ENCODE measurements at regions not wholly inside any gene's neighbourhood (a gene's known extent, or its start where the extent isn't known, plus 50 kb on each side); places are given as distances from the start of the nearest gene placed in this dataset.

GRCh38 chr12:118748478-118749380, 232.6 kb upstream of the SRRM4 start:
- Histone ChIP-seq H3K27ac (ENCODE audit: low read depth in 1 of 2, low read length in 1 of 2) (no peak overlapping the region), H3K27me3 (ENCODE audit: control insufficient read depth in 3 of 3, insufficient read depth in 3 of 3, low read length in 2 of 3) (no peaks in the 10 kb centered on the region), H3K9me3 (ENCODE audit: control insufficient read depth in 4 of 4, insufficient read depth in 3 of 4, low read length in 3 of 4) (peaks cover 0 to 6% (median 1%) of the 10 kb centered on the region in 4 donors), H3K4me3 (no peak overlapping the region), H3K4me1 (ENCODE audit: control insufficient read depth in 5 of 5, insufficient read depth in 5 of 5, low read length in 5 of 5) (no peaks in the 10 kb centered on the region), H3K36me3 (ENCODE audit: control insufficient read depth in 4 of 4, insufficient read depth in 4 of 4, low read length in 4 of 4) (no peaks in the 10 kb centered on the region), H3K9ac (ENCODE audit: insufficient read depth in 1 of 2, low read length in 2 of 2) (no peak overlapping the region)
- no peak for ATAC-seq (ENCODE audit: insufficient read depth, low FRiP score)
- WGBS, 2 donors, result 85 to 94% methylated on average over 7 of the region's 7 CpGs
- TF ChIP-seq, protein P1, sequence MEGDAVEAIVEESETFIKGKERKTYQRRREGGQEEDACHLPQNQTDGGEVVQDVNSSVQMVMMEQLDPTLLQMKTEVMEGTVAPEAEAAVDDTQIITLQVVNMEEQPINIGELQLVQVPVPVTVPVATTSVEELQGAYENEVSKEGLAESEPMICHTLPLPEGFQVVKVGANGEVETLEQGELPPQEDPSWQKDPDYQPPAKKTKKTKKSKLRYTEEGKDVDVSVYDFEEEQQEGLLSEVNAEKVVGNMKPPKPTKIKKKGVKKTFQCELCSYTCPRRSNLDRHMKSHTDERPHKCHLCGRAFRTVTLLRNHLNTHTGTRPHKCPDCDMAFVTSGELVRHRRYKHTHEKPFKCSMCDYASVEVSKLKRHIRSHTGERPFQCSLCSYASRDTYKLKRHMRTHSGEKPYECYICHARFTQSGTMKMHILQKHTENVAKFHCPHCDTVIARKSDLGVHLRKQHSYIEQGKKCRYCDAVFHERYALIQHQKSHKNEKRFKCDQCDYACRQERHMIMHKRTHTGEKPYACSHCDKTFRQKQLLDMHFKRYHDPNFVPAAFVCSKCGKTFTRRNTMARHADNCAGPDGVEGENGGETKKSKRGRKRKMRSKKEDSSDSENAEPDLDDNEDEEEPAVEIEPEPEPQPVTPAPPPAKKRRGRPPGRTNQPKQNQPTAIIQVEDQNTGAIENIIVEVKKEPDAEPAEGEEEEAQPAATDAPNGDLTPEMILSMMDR (IDR thresholded peaks at IDR 0.05; ENCODE audit: control extremely low read depth, extremely low read depth), result no peak
- no peak for DNase-seq

DNA sequence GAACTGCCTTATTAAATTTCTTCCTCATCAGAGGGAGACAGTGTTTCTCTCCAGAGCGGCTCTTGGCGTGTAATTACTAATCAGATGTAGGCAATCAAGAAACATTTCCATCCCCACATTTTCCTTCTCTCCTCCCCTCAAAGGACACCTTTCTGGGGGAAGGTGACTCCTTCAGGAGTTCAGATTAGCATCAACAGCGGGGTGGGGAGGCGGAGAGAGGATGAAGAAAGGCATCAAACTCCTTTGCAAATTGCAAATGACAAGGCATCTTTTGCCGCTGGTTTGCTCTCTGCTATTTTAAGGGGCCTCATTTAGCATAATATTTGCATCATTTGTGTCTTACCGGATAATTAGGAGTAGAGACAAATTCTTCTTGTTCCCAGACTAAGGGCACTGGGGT, 231.7 kb upstream of the SRRM4 start:
- Histone ChIP-seq H3K9me3 (ENCODE audit: control insufficient read depth in 4 of 4, insufficient read depth in 3 of 4, low read length in 3 of 4) (peaks cover 0 to 6% (median 1%) of the 10 kb centered on the region in 4 donors), H3K27ac (ENCODE audit: low read depth in 1 of 2, low read length in 1 of 2) (no peak overlapping the region), H3K4me3 (no peak overlapping the region), H3K9ac (ENCODE audit: insufficient read depth in 1 of 2, low read length in 2 of 2) (no peak overlapping the region), H3K4me1 (ENCODE audit: control insufficient read depth in 5 of 5, insufficient read depth in 5 of 5, low read length in 5 of 5) (no peaks in the 10 kb centered on the region), H3K27me3 (ENCODE audit: control insufficient read depth in 3 of 3, insufficient read depth in 3 of 3, low read length in 2 of 3) (no peaks in the 10 kb centered on the region), H3K36me3 (ENCODE audit: control insufficient read depth in 4 of 4, insufficient read depth in 4 of 4, low read length in 4 of 4) (no peaks in the 10 kb centered on the region)
- TF ChIP-seq, protein P1 (IDR thresholded peaks at IDR 0.05; ENCODE audit: control extremely low read depth, extremely low read depth), result no peak
- no peak for DNase-seq
- ATAC-seq (ENCODE audit: insufficient read depth, low FRiP score), result no peak
- 71 to 80% methylated on average over 6 of the region's 6 CpGs for WGBS, 2 donors

GRCh38 chr12:118750666-118751065, 230.7 kb upstream of the SRRM4 start:
- no peaks in the 10 kb centered on the region for H3K36me3 ChIP-seq (ENCODE audit: control insufficient read depth in 4 of 4, insufficient read depth in 4 of 4, low read length in 4 of 4)
- H3K9ac ChIP-seq (ENCODE audit: insufficient read depth in 1 of 2, low read length in 2 of 2), result no peak overlapping the region
- TF ChIP-seq, protein P1 (IDR thresholded peaks at IDR 0.05; ENCODE audit: control extremely low read depth, extremely low read depth), result no peak
- ATAC-seq (ENCODE audit: insufficient read depth, low FRiP score) (no peak), DNase-seq (no peak)
- H3K4me1 ChIP-seq (ENCODE audit: control insufficient read depth in 5 of 5, insufficient read depth in 5 of 5, low read length in 5 of 5), result no peaks in the 10 kb centered on the region
- H3K9me3 ChIP-seq (ENCODE audit: control insufficient read depth in 4 of 4, insufficient read depth in 3 of 4, low read length in 3 of 4), result peaks cover 0 to 6% (median 1%) of the 10 kb centered on the region in 4 donors
- H3K27me3 ChIP-seq (ENCODE audit: control insufficient read depth in 3 of 3, insufficient read depth in 3 of 3, low read length in 2 of 3), result no peaks in the 10 kb centered on the region
- WGBS, 2 donors, result 80 to 81% methylated on average over 2 of the region's 2 CpGs
- no peak overlapping the region for H3K27ac ChIP-seq (ENCODE audit: low read depth in 1 of 2, low read length in 1 of 2)
- H3K4me3 ChIP-seq, result no peak overlapping the region

All from lung (tissue), 11 donors.